ENCODE measurements at regions not wholly inside any gene's neighbourhood (a gene's known extent, or its start where the extent isn't known, plus 50 kb on each side); places are given as distances from the start of the nearest gene placed in this dataset.

DNA sequence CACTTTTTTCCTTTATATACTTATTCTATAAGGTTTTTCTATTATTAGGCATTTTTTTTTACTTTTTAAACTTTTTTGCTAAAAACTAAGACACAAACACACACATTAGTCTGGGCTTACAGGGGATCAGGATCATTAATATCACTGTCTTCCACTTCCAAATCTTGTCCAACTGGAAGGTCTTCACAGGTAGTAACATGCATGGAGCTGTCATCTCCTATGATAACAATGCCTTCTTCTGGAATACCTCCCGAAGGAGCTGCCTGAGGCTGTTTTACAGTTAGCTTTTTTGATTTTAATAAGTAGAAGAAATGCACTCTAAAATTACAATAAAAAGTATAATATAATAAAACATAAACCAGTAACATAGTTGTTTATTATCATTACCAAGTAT is 345.5 kb upstream of the PTGER4 start:
- FAIRE-seq (no peak), ATAC-seq (no peak), DNase-seq (ENCODE audit: low read depth in 1 of 2, low spot score in 1 of 2) (no peak)
- no peaks in the 10 kb centered on the region for H3K4me1 ChIP-seq
- no peak overlapping the region for H3K4me2 ChIP-seq
- H3K9me3 ChIP-seq: no peaks in the 10 kb centered on the region
- POLR2A ChIA-PET: no interaction called here
- 29% methylated on average over 1 of the region's 1 CpG for WGBS (ENCODE audit: missing lambda C conversion rate)
- no peak overlapping the region for H3K4me3 ChIP-seq
- TF ChIP-seq RAD21 (conservative IDR thresholded peaks at IDR 0.05 in 1 of 2, IDR thresholded peaks at IDR 0.05 in 1 of 2) (no peak), JUNB (IDR thresholded peaks at IDR 0.05) (no peak)
- TF ChIP-seq, protein P1, sequence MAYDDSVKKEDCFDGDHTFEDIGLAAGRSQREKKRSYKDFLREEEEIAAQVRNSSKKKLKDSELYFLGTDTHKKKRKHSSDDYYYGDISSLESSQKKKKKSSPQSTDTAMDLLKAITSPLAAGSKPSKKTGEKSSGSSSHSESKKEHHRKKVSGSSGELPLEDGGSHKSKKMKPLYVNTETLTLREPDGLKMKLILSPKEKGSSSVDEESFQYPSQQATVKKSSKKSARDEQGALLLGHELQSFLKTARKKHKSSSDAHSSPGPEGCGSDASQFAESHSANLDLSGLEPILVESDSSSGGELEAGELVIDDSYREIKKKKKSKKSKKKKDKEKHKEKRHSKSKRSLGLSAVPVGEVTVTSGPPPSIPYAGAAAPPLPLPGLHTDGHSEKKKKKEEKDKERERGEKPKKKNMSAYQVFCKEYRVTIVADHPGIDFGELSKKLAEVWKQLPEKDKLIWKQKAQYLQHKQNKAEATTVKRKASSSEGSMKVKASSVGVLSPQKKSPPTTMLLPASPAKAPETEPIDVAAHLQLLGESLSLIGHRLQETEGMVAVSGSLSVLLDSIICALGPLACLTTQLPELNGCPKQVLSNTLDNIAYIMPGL (CRISPR knock-in tag; IDR thresholded peaks at IDR 0.05; ENCODE audit: borderline replicate concordance): no peak
- H3K27ac ChIP-seq: no peak overlapping the region
- CTCF ChIA-PET: interaction anchor here (0.9 kb wide), 1 partner anchor 76 kb away, joined by 3 read pairs; no protein-coding TSS in a partner anchor

DNA sequence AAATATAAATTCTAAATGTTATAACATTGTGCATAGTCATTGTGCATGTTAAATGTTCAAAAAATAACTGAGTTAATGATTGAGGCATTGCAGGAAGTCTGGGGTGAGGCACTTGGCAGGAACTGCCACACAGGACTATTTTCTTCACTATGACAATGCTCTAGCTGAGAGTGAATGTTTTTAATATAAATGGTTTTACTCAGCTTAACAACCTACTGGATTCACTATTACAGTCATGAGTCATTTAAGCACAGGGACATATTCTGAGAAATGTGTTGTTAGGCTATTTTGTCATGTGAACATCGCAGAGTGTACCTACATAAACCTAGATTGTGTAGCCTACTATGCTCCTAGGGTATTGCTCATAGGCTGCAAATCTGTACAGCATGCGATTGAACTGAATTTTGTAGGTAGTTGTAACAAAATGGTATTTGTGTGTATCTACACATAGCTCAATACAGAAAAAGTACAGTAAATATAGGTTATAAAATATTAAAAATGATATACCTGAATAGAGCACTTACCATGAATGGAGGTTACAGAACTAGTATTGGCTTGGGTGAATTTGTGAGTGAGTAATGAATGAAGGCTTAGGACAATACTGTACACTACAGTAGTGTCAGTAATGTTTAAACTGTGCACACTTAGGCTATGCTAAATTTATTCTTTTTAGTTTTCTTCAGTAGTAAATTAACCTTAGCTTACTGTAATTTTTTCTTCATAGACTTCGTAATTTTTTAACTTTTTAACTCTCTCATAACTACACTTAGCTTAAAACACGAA is 346.1 kb upstream of the PTGER4 start:
- no peaks in the 10 kb centered on the region for H3K9me3 ChIP-seq
- TF ChIP-seq FOSL2 (IDR thresholded peaks at IDR 0.05) (no peak), FOSL2 (CRISPR knock-in tag; IDR thresholded peaks at IDR 0.05) (peak; percentile 16; the same call in 1 of the 2 replicates), RFX5 (IDR thresholded peaks at IDR 0.05) (no peak)
- TF ChIP-seq, protein P2, sequence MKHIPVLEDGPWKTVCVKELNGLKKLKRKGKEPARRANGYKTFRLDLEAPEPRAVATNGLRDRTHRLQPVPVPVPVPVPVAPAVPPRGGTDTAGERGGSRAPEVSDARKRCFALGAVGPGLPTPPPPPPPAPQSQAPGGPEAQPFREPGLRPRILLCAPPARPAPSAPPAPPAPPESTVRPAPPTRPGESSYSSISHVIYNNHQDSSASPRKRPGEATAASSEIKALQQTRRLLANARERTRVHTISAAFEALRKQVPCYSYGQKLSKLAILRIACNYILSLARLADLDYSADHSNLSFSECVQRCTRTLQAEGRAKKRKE (CRISPR knock-in tag; IDR thresholded peaks at IDR 0.05; ENCODE audit: low read depth): no peak
- ATAC-seq (no peak), FAIRE-seq (no peak), DNase-seq (ENCODE audit: low read depth in 1 of 2, low spot score in 1 of 2) (peak in 1 of 2 experiments; percentile 19)
- no peaks in the 10 kb centered on the region for H3K4me1 ChIP-seq
- ChIA-PET POLR2A (no interaction called here), CTCF (interaction anchor here (0.9 kb wide), 1 partner anchor 75 kb away, joined by 3 read pairs; no protein-coding TSS in a partner anchor)
- no peak overlapping the region for H3K4me2 ChIP-seq
- 49% methylated on average over 4 of the region's 4 CpGs for WGBS (ENCODE audit: missing lambda C conversion rate)
- H3K4me3 ChIP-seq: no peak overlapping the region
- no peak overlapping the region for H3K27ac ChIP-seq

DNA sequence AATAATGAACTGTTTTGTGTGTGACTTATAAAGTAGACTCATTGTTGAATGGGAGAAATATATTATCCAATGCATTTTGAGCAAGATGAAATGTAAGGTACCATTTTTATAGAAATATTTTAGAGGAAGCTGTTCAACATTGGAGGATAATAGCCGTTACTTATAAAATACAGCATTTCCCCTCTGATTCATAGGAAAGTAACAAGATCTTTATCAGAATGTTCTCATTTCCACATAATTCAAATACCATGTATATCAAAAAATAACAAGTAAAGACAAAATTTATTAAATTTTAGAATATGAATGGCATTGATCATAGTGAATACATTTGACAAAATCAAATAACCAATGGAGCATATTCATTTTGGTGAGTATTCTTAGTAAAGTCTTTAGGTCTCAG is 346.7 kb upstream of the PTGER4 start:
- no peak overlapping the region for H3K4me3 ChIP-seq
- TF ChIP-seq EP300 (IDR thresholded peaks at IDR 0.05): no peak
- no peak for TF ChIP-seq RAD21 (conservative IDR thresholded peaks at IDR 0.05 in 1 of 2, IDR thresholded peaks at IDR 0.05 in 1 of 2)
- TF ChIP-seq ZNF302 (CRISPR knock-in tag; IDR thresholded peaks at IDR 0.05): no peak
- H3K4me2 ChIP-seq: no peak overlapping the region
- H3K27ac ChIP-seq: no peak overlapping the region
- H3K4me1 ChIP-seq: no peaks in the 10 kb centered on the region
- H3K9me3 ChIP-seq: no peaks in the 10 kb centered on the region
- no peak for ATAC-seq
- DNase-seq (ENCODE audit: low read depth in 1 of 2, low spot score in 1 of 2): no peak
- WGBS (ENCODE audit: missing lambda C conversion rate): 53% methylated on average over 1 of the region's 1 CpG
- ChIA-PET POLR2A (no interaction called here), CTCF (no interaction called here)
- FAIRE-seq: no peak

DNA sequence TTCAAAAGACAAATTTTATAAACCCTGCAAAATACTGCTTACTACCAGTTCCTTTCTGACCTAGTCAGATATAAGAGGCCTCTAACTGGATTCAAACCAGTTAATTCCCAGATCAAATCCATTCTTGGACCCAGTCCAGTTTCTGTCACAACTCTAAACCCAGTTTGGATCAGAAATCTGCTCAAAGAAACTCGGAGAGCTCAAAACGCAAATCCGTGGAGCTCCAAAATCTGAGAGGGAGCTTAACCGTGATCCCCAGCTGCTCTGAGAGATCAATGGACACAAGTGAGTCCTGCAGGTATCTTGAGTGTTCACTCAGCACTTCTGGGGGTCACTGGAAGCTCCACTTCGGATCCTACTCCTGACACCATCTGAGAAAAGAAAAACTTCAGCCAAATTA is 348.1 kb upstream of the PTGER4 start:
- H3K4me2 ChIP-seq: no peak overlapping the region
- ATAC-seq: no peak

More for the DNA sequence above, 348.1 kb upstream of the PTGER4 start:
- H3K4me1 ChIP-seq: no peaks in the 10 kb centered on the region
- TF ChIP-seq FOSB (CRISPR knock-in tag; IDR thresholded peaks at IDR 0.05) (no peak), RAD21 (conservative IDR thresholded peaks at IDR 0.05 in 1 of 2, IDR thresholded peaks at IDR 0.05 in 1 of 2) (no peak), JUNB (IDR thresholded peaks at IDR 0.05) (no peak), MAZ (IDR thresholded peaks at IDR 0.05; ENCODE audit: borderline replicate concordance, low read depth, low read length) (no peak), KDM5A (IDR thresholded peaks at IDR 0.05) (no peak), HOXB13 (CRISPR knock-in tag; IDR thresholded peaks at IDR 0.05; ENCODE audit: low read depth) (no peak), EHMT2 (IDR thresholded peaks at IDR 0.05; ENCODE audit: low read depth) (no peak), BHLHE40 (IDR thresholded peaks at IDR 0.05; ENCODE audit: low read depth, low read length) (no peak), SREBF2 (IDR thresholded peaks at IDR 0.05) (no peak)
- TF ChIP-seq, protein P3, sequence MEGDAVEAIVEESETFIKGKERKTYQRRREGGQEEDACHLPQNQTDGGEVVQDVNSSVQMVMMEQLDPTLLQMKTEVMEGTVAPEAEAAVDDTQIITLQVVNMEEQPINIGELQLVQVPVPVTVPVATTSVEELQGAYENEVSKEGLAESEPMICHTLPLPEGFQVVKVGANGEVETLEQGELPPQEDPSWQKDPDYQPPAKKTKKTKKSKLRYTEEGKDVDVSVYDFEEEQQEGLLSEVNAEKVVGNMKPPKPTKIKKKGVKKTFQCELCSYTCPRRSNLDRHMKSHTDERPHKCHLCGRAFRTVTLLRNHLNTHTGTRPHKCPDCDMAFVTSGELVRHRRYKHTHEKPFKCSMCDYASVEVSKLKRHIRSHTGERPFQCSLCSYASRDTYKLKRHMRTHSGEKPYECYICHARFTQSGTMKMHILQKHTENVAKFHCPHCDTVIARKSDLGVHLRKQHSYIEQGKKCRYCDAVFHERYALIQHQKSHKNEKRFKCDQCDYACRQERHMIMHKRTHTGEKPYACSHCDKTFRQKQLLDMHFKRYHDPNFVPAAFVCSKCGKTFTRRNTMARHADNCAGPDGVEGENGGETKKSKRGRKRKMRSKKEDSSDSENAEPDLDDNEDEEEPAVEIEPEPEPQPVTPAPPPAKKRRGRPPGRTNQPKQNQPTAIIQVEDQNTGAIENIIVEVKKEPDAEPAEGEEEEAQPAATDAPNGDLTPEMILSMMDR (IDR thresholded peaks at IDR 0.05): no peak
- POLR2A ChIA-PET: no interaction called here
- no peak overlapping the region for H3K27ac ChIP-seq
- FAIRE-seq: no peak
- H3K9me3 ChIP-seq: no peaks in the 10 kb centered on the region
- 55% methylated on average over 5 of the region's 5 CpGs for WGBS (ENCODE audit: missing lambda C conversion rate)
- DNase-seq (ENCODE audit: low read depth in 1 of 2, low spot score in 1 of 2): no peak
- no peak overlapping the region for H3K4me3 ChIP-seq
- CTCF ChIA-PET: no interaction called here
